IPS-11a (cell line): ENCODE measurements at regions not wholly inside any gene's neighbourhood (a gene's known extent, or its start where the extent isn't known, plus 50 kb on each side); places are given as distances from the start of the nearest gene placed in this dataset.

Experiments used
- H3K4me3 ChIP-seq: one replicate; pipeline ENCODE4 v1.5.1; 2013; ENCODE audit warnings: low read depth, low read length, control low read depth

DNA sequence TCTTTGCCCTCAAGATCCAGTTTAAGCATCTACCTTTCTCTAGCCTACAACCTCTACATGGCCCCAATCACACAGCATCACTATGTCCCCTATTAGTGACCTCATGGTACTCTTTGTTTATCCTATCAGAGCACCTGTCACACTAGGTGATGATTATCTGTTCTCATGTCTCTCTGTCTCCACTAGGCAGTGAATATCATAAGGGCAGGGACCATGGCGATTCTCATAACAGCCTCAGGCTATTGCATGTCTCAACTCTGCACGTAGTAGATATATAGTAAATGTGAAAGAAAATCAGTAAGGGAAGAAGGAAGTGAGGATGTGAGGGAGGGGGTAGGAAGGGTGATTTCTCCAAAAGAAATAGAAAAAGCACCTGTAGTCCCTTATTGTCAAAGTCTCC is 311.0 kb downstream of the NSG2 start:
- H3K4me3 ChIP-seq, result no peak overlapping the region

DNA sequence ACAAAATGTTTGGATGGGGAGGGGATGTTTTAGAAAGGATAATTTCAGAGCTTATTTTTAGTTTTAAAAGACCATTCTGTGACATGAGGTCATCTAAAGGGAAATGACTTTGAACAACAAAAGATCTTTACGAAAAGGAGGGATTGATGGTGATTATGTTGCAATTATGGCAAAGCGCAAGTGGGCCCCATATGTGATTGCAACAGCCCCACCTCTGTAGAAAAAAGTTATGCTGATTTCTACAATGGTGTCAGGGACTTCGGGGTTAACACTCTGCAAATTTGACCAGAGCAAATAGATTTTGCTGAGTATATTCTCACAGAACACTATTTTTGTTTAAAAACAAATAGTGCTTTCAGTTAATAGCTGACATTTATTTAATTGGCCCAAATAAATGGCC is 312.8 kb downstream of the NSG2 start:
- no peak overlapping the region for H3K4me3 ChIP-seq

- no peak overlapping the region for H3K4me3 ChIP-seq
Measured at GRCh38 chr5:174359071-174359470, 313.6 kb downstream of the NSG2 start.

DNA sequence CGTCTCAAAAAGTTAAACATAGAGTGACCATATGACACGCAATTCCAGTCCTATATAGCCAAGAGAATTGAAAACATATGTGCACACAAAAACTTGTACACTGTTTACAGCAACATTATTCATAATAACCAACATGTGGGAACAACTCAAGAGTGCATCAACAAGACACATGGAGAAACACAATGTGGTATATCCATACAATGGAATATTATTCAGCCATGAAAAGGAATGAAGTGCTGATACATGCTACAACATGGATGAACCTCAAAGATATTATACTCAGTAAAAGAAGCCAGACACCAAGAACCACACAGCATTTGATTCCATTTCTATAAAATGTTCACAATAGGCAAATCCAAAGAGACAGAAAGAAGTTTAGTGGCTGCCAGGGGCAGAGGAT is 317.0 kb downstream of the NSG2 start:
- no peak overlapping the region for H3K4me3 ChIP-seq

GRCh38 chr5:174363934-174364333 is 318.4 kb downstream of the NSG2 start:
- no peak overlapping the region for H3K4me3 ChIP-seq

- H3K4me3 ChIP-seq, result no peak overlapping the region
Measured at GRCh38 chr5:174364676-174365075, 319.2 kb downstream of the NSG2 start.

DNA sequence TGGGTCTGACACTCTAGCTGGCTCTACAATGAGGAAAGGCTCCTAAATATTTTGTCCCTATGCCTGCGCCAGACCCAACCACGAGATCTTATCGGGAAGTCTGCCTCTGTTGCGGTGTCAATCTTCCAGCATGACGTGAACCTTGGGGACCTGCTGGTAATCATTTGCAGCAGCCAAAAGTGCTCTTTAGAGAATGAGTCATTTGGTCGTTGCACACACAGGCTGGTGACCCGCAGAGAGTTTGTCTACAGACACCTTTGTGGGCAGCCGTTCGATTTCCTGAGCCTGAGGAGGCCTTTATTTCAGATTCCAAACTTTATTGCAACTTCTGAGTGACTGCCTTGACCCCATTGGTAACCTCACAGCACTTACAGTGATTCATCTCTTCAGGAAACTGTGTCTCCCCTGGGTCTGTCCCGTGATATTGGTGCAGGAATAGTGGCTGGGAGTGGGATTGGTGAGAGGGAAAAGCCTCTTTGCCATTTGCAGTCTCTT is 326.1 kb downstream of the NSG2 start:
- H3K4me3 ChIP-seq, result no peak overlapping the region

- no peak overlapping the region for H3K4me3 ChIP-seq
Measured at GRCh38 chr5:174374206-174374605, 328.7 kb downstream of the NSG2 start.

DNA sequence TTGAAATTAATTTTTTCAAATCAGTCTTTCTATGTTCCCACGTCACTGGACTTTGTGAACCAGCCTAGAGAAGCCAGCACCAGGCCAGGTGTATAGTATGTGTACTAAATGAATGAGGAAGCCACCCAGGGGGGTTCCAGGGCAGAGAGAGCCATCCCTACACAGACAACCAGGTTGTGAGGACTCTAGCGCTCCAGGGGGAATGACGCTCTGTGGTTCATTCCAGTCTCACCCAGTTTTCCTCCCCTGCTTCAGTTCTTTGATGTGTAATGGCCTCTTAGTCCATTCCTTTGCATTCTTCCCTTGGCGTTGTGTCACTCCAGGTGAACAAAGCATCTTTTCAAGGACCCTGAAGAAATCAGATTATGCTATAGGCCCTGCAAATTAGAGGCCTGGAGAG is 330.6 kb downstream of the NSG2 start:
- H3K4me3 ChIP-seq, result no peak overlapping the region

- H3K4me3 ChIP-seq, result no peak overlapping the region
Measured at GRCh38 chr5:174376726-174377373, 331.3 kb downstream of the NSG2 start.

DNA sequence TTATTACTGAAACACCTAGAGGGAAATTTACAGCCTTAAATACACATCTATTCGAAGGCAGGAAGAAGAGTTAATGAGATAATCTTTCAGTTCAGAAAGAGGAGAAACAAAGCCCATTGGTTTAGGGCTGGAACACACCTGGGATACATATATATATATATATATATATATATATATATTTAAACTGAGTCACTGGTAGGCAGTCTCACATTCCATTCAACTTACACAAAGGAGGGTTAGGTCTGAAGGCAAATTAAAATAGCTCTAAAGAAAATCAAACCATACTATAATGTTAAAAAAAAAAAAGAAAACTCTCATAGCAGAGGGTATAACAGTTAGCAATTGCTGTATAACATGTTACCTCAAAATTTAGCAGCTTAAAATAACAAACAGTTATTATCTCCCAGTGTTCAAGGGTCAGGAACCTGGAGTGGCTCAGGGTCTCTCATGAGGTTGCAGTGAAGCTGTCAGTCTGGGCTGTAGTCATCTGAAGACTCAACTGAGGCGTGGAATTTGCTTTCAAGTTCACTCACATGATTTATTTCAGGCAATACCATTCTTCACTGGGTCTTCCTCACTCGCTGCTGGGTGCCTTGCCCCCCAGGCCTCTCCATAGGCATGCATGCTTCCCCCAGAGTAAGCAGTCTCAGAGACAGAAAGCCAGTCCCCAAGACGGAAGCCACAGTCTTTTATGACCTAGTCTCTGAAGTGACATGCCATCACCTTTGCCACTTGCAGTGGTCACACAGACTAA is 332.8 kb downstream of the NSG2 start:
- no peak overlapping the region for H3K4me3 ChIP-seq

DNA sequence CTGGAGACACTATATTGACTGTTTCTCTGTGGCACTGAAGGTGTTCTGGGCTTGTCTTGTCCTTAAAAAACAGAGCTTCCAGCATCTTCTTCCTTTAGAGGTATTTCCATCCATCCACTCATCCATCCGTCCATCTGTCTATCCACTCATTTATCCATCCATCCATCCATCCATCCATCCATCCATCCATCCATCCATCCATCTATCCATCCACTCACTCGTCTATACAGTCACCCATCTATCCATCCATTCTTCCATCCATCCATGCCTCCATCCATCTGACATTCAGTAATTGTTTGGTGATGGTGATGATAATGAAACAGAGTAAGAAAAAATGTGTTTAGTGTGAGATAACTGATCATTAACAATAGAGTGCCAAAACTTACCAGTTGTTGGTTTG is 334.8 kb downstream of the NSG2 start:
- no peak overlapping the region for H3K4me3 ChIP-seq

- no peak overlapping the region for H3K4me3 ChIP-seq
Measured at GRCh38 chr5:174381241-174381640, 335.7 kb downstream of the NSG2 start.

DNA sequence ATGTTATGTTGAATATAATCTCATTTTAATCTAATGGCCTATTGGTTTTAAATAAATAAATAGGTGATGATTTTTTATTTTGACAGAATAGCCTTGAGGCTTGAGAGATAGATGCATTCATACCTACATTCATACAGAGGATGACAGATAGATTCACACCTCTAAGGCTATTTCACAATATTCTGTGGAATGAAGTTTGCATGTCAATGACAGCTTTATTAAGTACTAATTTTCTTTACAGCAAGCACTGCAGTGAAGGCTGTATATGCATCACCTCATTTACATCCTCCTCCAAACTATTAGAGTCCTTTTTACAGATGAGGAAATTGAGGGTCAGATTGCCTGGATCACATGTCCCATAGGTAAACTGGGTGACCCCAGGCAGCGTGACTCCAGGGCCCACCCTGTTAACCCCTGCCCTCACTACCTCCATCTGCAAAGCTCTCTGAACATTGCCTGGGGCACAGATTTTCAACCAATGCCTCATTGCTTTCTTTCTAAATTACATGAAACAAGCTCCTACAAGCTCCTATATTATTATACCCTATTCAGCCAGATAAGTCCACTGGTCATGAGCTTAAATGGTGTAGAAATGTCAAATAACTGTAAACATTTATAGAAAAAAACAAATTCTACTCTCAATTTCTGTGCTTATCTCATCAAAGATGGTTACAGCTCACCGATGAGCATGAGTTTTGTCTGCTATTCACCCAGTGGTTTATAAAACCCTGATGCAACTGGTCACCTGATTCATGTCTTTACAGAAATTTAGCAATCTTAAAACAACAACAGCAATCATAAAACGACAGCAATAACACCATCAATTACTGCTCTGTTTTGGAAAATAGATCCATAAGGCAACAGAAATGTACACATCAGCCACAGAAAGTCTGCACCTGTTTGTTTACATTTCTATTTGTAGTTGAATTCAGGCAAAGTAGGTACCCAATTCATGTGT is 338.0 kb downstream of the NSG2 start:
- H3K4me3 ChIP-seq, result no peak overlapping the region

DNA sequence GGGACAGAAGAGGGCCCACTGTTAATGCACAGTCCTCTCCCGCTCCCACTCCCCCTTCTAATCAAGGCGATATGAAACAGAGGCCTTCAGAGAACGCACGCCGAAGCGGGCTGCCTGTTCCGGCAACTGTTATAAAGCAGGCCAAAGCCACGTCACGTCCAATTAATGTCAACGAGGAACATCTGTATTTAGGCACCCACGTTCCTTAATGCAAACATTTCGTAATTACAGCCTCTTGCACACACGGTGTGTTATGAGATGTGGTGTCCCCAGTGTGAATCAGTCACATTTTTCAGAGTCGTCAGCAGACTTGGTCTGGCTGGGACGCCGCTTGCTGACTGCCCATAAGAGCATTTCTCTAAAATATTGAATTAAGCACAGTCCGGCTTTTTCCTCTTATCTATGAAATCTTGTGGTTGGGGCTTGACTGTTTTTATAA is 339.0 kb downstream of the NSG2 start:
- H3K4me3 ChIP-seq, result no peak overlapping the region

GRCh38 chr5:174386306-174386705 is 338.1 kb upstream of the MSX2 start:
- no peak overlapping the region for H3K4me3 ChIP-seq

GRCh38 chr5:174386846-174387245 is 337.5 kb upstream of the MSX2 start:
- no peak overlapping the region for H3K4me3 ChIP-seq

DNA sequence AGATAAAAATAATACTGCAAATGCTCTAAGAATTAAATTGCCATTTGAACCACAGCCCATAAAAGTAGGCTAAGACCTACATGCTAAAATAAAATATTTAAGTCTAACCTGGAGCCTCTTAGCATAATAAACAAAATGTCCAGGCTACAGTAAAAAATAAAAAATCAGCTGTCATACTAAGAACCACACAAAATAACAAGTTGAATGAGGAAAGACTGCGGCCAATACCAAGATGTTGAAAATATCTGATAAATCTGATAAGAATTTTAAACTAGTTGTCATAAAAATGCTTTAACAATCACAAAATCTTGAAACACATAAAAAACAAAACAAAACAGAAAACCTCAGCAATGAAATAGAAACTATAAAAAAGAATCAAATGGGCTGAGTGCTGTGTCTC is 336.9 kb upstream of the MSX2 start:
- no peak overlapping the region for H3K4me3 ChIP-seq

- no peak overlapping the region for H3K4me3 ChIP-seq
Measured at GRCh38 chr5:174392892-174393291, 331.5 kb upstream of the MSX2 start.

- no peak overlapping the region for H3K4me3 ChIP-seq
Measured at GRCh38 chr5:174396541-174396940, 327.8 kb upstream of the MSX2 start.

- H3K4me3 ChIP-seq, result no peak overlapping the region
Measured at GRCh38 chr5:174397206-174397605, 327.2 kb upstream of the MSX2 start.
